GM12878 (cell line): ENCODE measurements at regions not wholly inside any gene's neighbourhood (a gene's known extent, or its start where the extent isn't known, plus 50 kb on each side); places are given as distances from the start of the nearest gene placed in this dataset.

Experiments used
- ATAC-seq: fragments of 200-7000 bp; cut with Tn5 transposase; 3 replicates; pipeline ENCODE4 v1.9.1; 2020; ENCODE audit warnings: mild to moderate bottlenecking, moderate library complexity
- BruUV-seq: library from RNA; stranded (reverse); fragments of 400-500 nt; replicated peaks from 2 replicates; lab custom pipeline; 2021; lab: Mats Ljungman, UMichigan
- CTCF ChIA-PET: fragments of 300-600 bp; sonication (Branson Sonifier 250); formaldehyde crosslinking; extraction: SDS; loops from one replicate; lab custom pipeline; 2021; ENCODE audit warnings: inconsistent platforms; lab: Yijun Ruan, JAX
- POLR2A ChIA-PET: fragments of 350-600 bp; formaldehyde crosslinking; extraction: SDS; loops from one replicate; lab custom pipeline; 2021; ENCODE audit warnings: inconsistent platforms; lab: Charles Lee
- RAD21 ChIA-PET: fragments of 300-600 bp; sonication (Branson Sonifier 250); formaldehyde crosslinking; loops from one replicate; lab custom pipeline; 2023; ENCODE audit warnings: antibody characterized with exemption; ENCODE audit not compliant: unreplicated experiment; lab: Charles Lee
- SMC1A ChIA-PET: fragments of 300-600 bp; sonication (Branson Sonifier 250); formaldehyde crosslinking; loops from one replicate; lab custom pipeline; 2023; ENCODE audit not compliant: unreplicated experiment, uncharacterized antibody; lab: Charles Lee
- DNase-seq: peaks from one replicate; pipeline ENCODE4 v3.0.0-alpha.2; 2011; ENCODE audit warnings: low read depth, low spot score
- FAIRE-seq: peaks from 3 replicates; lab custom pipeline; 2011; peaks lifted over from hg19 to GRCh38; lab: Jason Lieb, UNC
- H2AFZ ChIP-seq: 2 replicates; pipeline ENCODE4 v1.6.0; 2011; ENCODE audit warnings: low read depth, low read length, control low read depth; ENCODE audit not compliant: control insufficient read depth
- H3K27ac ChIP-seq: 2 replicates; pipeline ENCODE4 v1.5.1; 2011; ENCODE audit warnings: control low read depth; ENCODE audit not compliant: control insufficient read depth, insufficient read depth
- H3K27me3 ChIP-seq, 2 experiments: replicated peaks in 1 of 2; 2 replicates each; pipeline versions ENCODE4 v1.6.0 to v1.6.1; 2011; ENCODE audit warnings: low read length in 1 of 2; ENCODE audit not compliant: control insufficient read depth in 2 of 2, insufficient read depth in 2 of 2
- H3K36me3 ChIP-seq, 2 experiments: 2 replicates each; pipeline ENCODE4 v1.5.1; 2011; ENCODE audit warnings: low read length in 1 of 2; ENCODE audit not compliant: control insufficient read depth in 2 of 2, insufficient read depth in 2 of 2
- H3K4me1 ChIP-seq: 2 replicates; pipeline ENCODE4 v1.6.1; 2011; ENCODE audit warnings: mild to moderate bottlenecking, low read length, moderate library complexity, mixed read lengths; ENCODE audit not compliant: control insufficient read depth, insufficient read depth
- H3K4me2 ChIP-seq: 2 replicates; pipeline ENCODE4 v1.6.0; 2011; ENCODE audit warnings: control low read depth; ENCODE audit not compliant: control insufficient read depth, insufficient read depth
- H3K4me3 ChIP-seq: fragments of 200-600 bp; sonication (generic); 2 replicates; pipeline ENCODE4 v1.5.1; 2016
- H3K79me2 ChIP-seq: 2 replicates; pipeline ENCODE4 v1.6.0; 2011; ENCODE audit warnings: low read length; ENCODE audit not compliant: control insufficient read depth, insufficient read depth
- H3K9ac ChIP-seq: 2 replicates; pipeline ENCODE4 v1.8.0; 2011; ENCODE audit warnings: low read length, control low read depth, mixed read lengths; ENCODE audit not compliant: control insufficient read depth, insufficient read depth
- H3K9me3 ChIP-seq: replicated peaks from 3 replicates; pipeline ENCODE4 v1.5.1; 2011; ENCODE audit warnings: mild to moderate bottlenecking, low read length; ENCODE audit not compliant: control insufficient read depth, insufficient read depth
- H4K20me1 ChIP-seq: 2 replicates; pipeline ENCODE4 v1.6.0; 2011; ENCODE audit not compliant: control insufficient read depth, insufficient read depth
- ASH2L ChIP-seq: fragments of 300-600, 200-600 bp; sonication (generic); IDR thresholded peaks from 2 replicates; pipeline ENCODE4 v1.6.1; 2017; ENCODE audit warnings: low read depth, mild to moderate bottlenecking, borderline replicate concordance
- CEBPB ChIP-seq, 2 experiments: fragments of 150-350 bp in 1 of 2; IDR thresholded peaks; 2 replicates each; pipeline ENCODE4 v1.6.1; 2012 to 2014; ENCODE audit warnings: low read depth in 2 of 2, low read length in 2 of 2, borderline replicate concordance in 1 of 2, inconsistent platforms in 1 of 2
- CUX1 ChIP-seq: IDR thresholded peaks from 2 replicates; pipeline ENCODE4 v1.6.1; 2012; ENCODE audit warnings: improper control_type of control experiment, low read depth, low read length; ENCODE audit not compliant: insufficient replicate concordance
- EZH2 ChIP-seq: IDR thresholded peaks from 2 replicates; pipeline ENCODE4 v1.6.1; 2012; ENCODE audit warnings: low read depth, mild to moderate bottlenecking, control low read depth, inconsistent platforms, low read length, borderline replicate concordance; ENCODE audit not compliant: control insufficient read depth
- JUND ChIP-seq: IDR thresholded peaks from 2 replicates; pipeline ENCODE4 v1.6.1; 2012; ENCODE audit warnings: low read depth, mild to moderate bottlenecking, low read length, improper control_type of control experiment, moderate library complexity
- MTA2 ChIP-seq: fragments of 450-650 bp; IDR thresholded peaks from 2 replicates; pipeline ENCODE4 v1.6.1; 2016; ENCODE audit warnings: low read depth, mild to moderate bottlenecking, moderate library complexity
- MTA3 ChIP-seq: IDR thresholded peaks from 2 replicates; pipeline ENCODE4 v1.6.1; 2012; ENCODE audit warnings: low read length, inconsistent platforms, borderline replicate concordance
- PML ChIP-seq: IDR thresholded peaks from 2 replicates; pipeline ENCODE4 v1.6.1; 2012; ENCODE audit warnings: low read length, inconsistent platforms
- POLR2A ChIP-seq: IDR thresholded peaks from 2 replicates; pipeline ENCODE4 v1.6.1; 2011; ENCODE audit warnings: low read depth, mild to moderate bottlenecking, low read length
- RAD21 ChIP-seq: IDR thresholded peaks from 2 replicates; pipeline ENCODE4 v1.6.1; 2011; ENCODE audit warnings: mild to moderate bottlenecking, low read depth, low read length, moderate library complexity; ENCODE audit not compliant: insufficient read depth
- SREBF1 ChIP-seq: IDR thresholded peaks from 2 replicates; pipeline ENCODE4 v1.6.1; 2012; ENCODE audit warnings: mild to moderate bottlenecking, low read length
- STAT1 ChIP-seq: fragments of 450-650 bp; conservative IDR thresholded peaks from 2 replicates; pipeline ENCODE4 v1.6.1; 2014; ENCODE audit warnings: antibody characterized with exemption, mild to moderate bottlenecking
- ZNF384 ChIP-seq: IDR thresholded peaks from 2 replicates; pipeline ENCODE4 v1.6.1; 2012; ENCODE audit warnings: low read depth, mild to moderate bottlenecking, low read length, improper control_type of control experiment, borderline replicate concordance
- WGBS: methylation state at CpG from one replicate; pipeline ENCODE4 v1.1.6; 2016; ENCODE audit warnings: low lambda C conversion rate; ENCODE audit not compliant: insufficient replicate concordance, insufficient coverage; ENCODE audit errors: missing lambda C conversion rate; 5-methylcytosine and 5-hydroxymethylcytosine counted together
- in situ Hi-C: fragments of 300-500 bp; cut with MboI; formaldehyde crosslinking; loops from 9 replicates; pipeline ENCODE4 v1.14.3; 2018; ENCODE audit warnings: mixed read lengths
- intact Hi-C: fragments of 100-400 bp; cut with micrococcal nuclease; formaldehyde crosslinking; loops from one replicate; pipeline ENCODE4 v1.14.2; 2022; ENCODE audit not compliant: unreplicated experiment
- TF ChIP-seq, protein P1 (sequence below): fragments of 450-650 bp; IDR thresholded peaks from 2 replicates; pipeline ENCODE4 v1.6.1; 2016; ENCODE audit warnings: mild to moderate bottlenecking

GRCh38 chr1:239317948-239318347 lies 68.4 kb upstream of the CHRM3 start:
- ChIA-PET CTCF (no interaction called here), SMC1A (no interaction called here), POLR2A (no interaction called here), RAD21 (no interaction called here)
- no peak for DNase-seq
- in situ Hi-C loops (no loop called here), intact Hi-C loops (no loop called here)
- no peak for FAIRE-seq
- Histone ChIP-seq H3K4me2 (no peak overlapping the region), H3K9me3 (no peaks in the 10 kb centered on the region), H4K20me1 (no peaks in the 10 kb centered on the region), H3K9ac (no peak overlapping the region), H3K27me3 (no peaks in the 10 kb centered on the region), H3K4me3 (no peak overlapping the region), H3K79me2 (no peaks in the 10 kb centered on the region), H3K4me1 (no peaks in the 10 kb centered on the region), H3K27ac (no peak overlapping the region), H3K36me3 (no peaks in the 10 kb centered on the region), H2AFZ (no peak overlapping the region)
- TF ChIP-seq, protein P1, sequence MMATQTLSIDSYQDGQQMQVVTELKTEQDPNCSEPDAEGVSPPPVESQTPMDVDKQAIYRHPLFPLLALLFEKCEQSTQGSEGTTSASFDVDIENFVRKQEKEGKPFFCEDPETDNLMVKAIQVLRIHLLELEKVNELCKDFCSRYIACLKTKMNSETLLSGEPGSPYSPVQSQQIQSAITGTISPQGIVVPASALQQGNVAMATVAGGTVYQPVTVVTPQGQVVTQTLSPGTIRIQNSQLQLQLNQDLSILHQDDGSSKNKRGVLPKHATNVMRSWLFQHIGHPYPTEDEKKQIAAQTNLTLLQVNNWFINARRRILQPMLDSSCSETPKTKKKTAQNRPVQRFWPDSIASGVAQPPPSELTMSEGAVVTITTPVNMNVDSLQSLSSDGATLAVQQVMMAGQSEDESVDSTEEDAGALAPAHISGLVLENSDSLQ = no peak
- no peak for TF ChIP-seq CEBPB (IDR thresholded peaks at IDR 0.05; ENCODE audit: borderline replicate concordance in 1 of 2, low read depth in 2 of 2, low read length in 2 of 2)
- no peak for TF ChIP-seq EZH2
- TF ChIP-seq JUND = no peak
- TF ChIP-seq SREBF1 = no peak
- TF ChIP-seq ZNF384 = no peak
- no peak for TF ChIP-seq POLR2A
- TF ChIP-seq PML = no peak
- no peak for TF ChIP-seq CUX1
- no peak for TF ChIP-seq ASH2L
- TF ChIP-seq MTA2 = no peak
- TF ChIP-seq MTA3 = no peak
- TF ChIP-seq STAT1 = no peak
- no peak for TF ChIP-seq RAD21
- no peak for ATAC-seq
- 0% methylated on average over 1 of the region's 1 CpG for WGBS
- no TSS peak for BruUV-seq
